NCI-H1105 treated with DMSO at 0.1 percent for 48 hours (cell line): ENCODE measurements at regions not wholly inside any gene's neighbourhood (a gene's known extent, or its start where the extent isn't known, plus 50 kb on each side); places are given as distances from the start of the nearest gene placed in this dataset.
"Not testable (repeated sequence)": the region's sequence is repeated elsewhere in the genome, so short reads cannot be mapped to it uniquely, and the experiment has no call there.

Experiments
- DNase-seq: peaks from one replicate; lab custom pipeline; 2025; lab: John Stamatoyannopoulos, UW

GRCh38 chr13:90882551-90882950 is 464.9 kb upstream of the MIR17HG start:
- DNase-seq: no peak

GRCh38 chr13:90883592-90883991 is 463.9 kb upstream of the MIR17HG start:
- no peak for DNase-seq

GRCh38 chr13:90884066-90884465 is 463.4 kb upstream of the MIR17HG start:
- DNase-seq: no peak

- DNase-seq: no peak
These were observed 457.3 kb upstream of the MIR17HG start for GRCh38 chr13:90889906-90890834.

- no peak for DNase-seq
These were observed 456.2 kb upstream of the MIR17HG start for GRCh38 chr13:90891329-90891728.

- not testable (repeated sequence) for DNase-seq
These were observed 454.3 kb upstream of the MIR17HG start for GRCh38 chr13:90893199-90893598.

GRCh38 chr13:90896002-90896401 is 451.5 kb upstream of the MIR17HG start:
- DNase-seq: no peak

- DNase-seq: no peak
These were observed 448.7 kb upstream of the MIR17HG start for GRCh38 chr13:90898811-90899210.

- no peak for DNase-seq
These were observed 448.1 kb upstream of the MIR17HG start for GRCh38 chr13:90899416-90899815.

GRCh38 chr13:90902255-90902654 is 445.2 kb upstream of the MIR17HG start:
- DNase-seq: no peak

GRCh38 chr13:90906554-90906953 is 440.9 kb upstream of the MIR17HG start:
- no peak for DNase-seq

- DNase-seq: no peak
These were observed 438.7 kb upstream of the MIR17HG start for GRCh38 chr13:90908792-90909191.

- DNase-seq: no peak
These were observed 437.4 kb upstream of the MIR17HG start for GRCh38 chr13:90910018-90910639.

- DNase-seq: no peak
These were observed 435.2 kb upstream of the MIR17HG start for GRCh38 chr13:90912247-90912646.

- DNase-seq: no peak
These were observed 429.0 kb upstream of the MIR17HG start for GRCh38 chr13:90918536-90918935.

GRCh38 chr13:90919153-90919552 is 428.3 kb upstream of the MIR17HG start:
- no peak for DNase-seq

- DNase-seq: no peak
These were observed 421.0 kb upstream of the MIR17HG start for GRCh38 chr13:90926459-90926858.

- no peak for DNase-seq
These were observed 419.4 kb upstream of the MIR17HG start for GRCh38 chr13:90928109-90928508.

- DNase-seq: no peak
These were observed 414.2 kb upstream of the MIR17HG start for GRCh38 chr13:90933097-90933826.

- DNase-seq: no peak
These were observed 412.7 kb upstream of the MIR17HG start for GRCh38 chr13:90934741-90935140.

GRCh38 chr13:90938848-90939247 is 408.6 kb upstream of the MIR17HG start:
- no peak for DNase-seq

- no peak for DNase-seq
These were observed 403.5 kb upstream of the MIR17HG start for GRCh38 chr13:90943946-90944345.

GRCh38 chr13:90945146-90945545 is 402.3 kb upstream of the MIR17HG start:
- not testable (repeated sequence) for DNase-seq
